DMS 273 (cell line): ENCODE measurements at regions not wholly inside any gene's neighbourhood (a gene's known extent, or its start where the extent isn't known, plus 50 kb on each side); places are given as distances from the start of the nearest gene placed in this dataset.

Source experiments
- DNase-seq: peaks from one replicate; lab custom pipeline; 2025; ENCODE audit not compliant: unreplicated experiment; lab: John Stamatoyannopoulos, UW

GRCh38 chr3:151992326-151993041 lies 119.0 kb downstream of the SUCNR1 start:
- no peak for DNase-seq

GRCh38 chr3:151995091-151995490 lies 121.6 kb downstream of the SUCNR1 start:
- no peak for DNase-seq

- DNase-seq, result no peak
Observed at GRCh38 chr3:151998744-151999143, 125.3 kb downstream of the SUCNR1 start.

GRCh38 chr3:151999936-152000335 lies 126.5 kb downstream of the SUCNR1 start:
- no peak for DNase-seq

- DNase-seq, result no peak
Observed at GRCh38 chr3:152011812-152012735, 138.6 kb downstream of the SUCNR1 start.

- DNase-seq, result no peak
Observed at GRCh38 chr3:152019508-152019907, 146.1 kb downstream of the SUCNR1 start.

GRCh38 chr3:152021951-152022461 lies 148.6 kb downstream of the SUCNR1 start:
- DNase-seq, result no peak

GRCh38 chr3:152026033-152026556 lies 152.7 kb downstream of the SUCNR1 start:
- DNase-seq, result no peak

- no peak for DNase-seq
Observed at GRCh38 chr3:152030320-152030719, 156.9 kb downstream of the SUCNR1 start.

- DNase-seq, result no peak
Observed at GRCh38 chr3:152031321-152031720, 157.9 kb downstream of the SUCNR1 start.

- no peak for DNase-seq
Observed at GRCh38 chr3:152037297-152037696, 163.9 kb downstream of the SUCNR1 start.

- no peak for DNase-seq
Observed at GRCh38 chr3:152037953-152038352, 164.5 kb downstream of the SUCNR1 start.

- DNase-seq, result no peak
Observed at GRCh38 chr3:152038490-152038889, 165.0 kb downstream of the SUCNR1 start.

- no peak for DNase-seq
Observed at GRCh38 chr3:152039887-152040286, 166.4 kb downstream of the SUCNR1 start.

- no peak for DNase-seq
Observed at GRCh38 chr3:152040319-152040718, 166.9 kb downstream of the SUCNR1 start.

GRCh38 chr3:152043620-152044019 lies 170.2 kb downstream of the SUCNR1 start:
- no peak for DNase-seq

- DNase-seq, result no peak
Observed at GRCh38 chr3:152046280-152046679, 172.8 kb downstream of the SUCNR1 start.

- no peak for DNase-seq
Observed at GRCh38 chr3:152047465-152047864, 174.0 kb downstream of the SUCNR1 start.

- DNase-seq, result no peak
Observed at GRCh38 chr3:152048831-152049230, 175.4 kb downstream of the SUCNR1 start.

- DNase-seq, result no peak
Observed at GRCh38 chr3:152050903-152051302, 177.5 kb downstream of the SUCNR1 start.

- no peak for DNase-seq
Observed at GRCh38 chr3:152051501-152052404, 178.3 kb downstream of the SUCNR1 start.
